ENCODE measurements at regions not wholly inside any gene's neighbourhood (a gene's known extent, or its start where the extent isn't known, plus 50 kb on each side); places are given as distances from the start of the nearest gene placed in this dataset.
A peak's percentile ranks its signal among the peaks of the same experiment; 100 is the strongest.

- TF ChIP-seq THAP9 (CRISPR knock-in tag; IDR thresholded peaks at IDR 0.05; ENCODE audit: borderline replicate concordance): no peak
- TF ChIP-seq THYN1 (CRISPR knock-in tag; IDR thresholded peaks at IDR 0.05; ENCODE audit: borderline replicate concordance, low read depth): no peak
- TF ChIP-seq ZNF292 (CRISPR knock-in tag; IDR thresholded peaks at IDR 0.05; ENCODE audit: borderline replicate concordance, low read depth): peak; percentile 35; the same call in 1 of the 2 replicates
- TF ChIP-seq EP300 (IDR thresholded peaks at IDR 0.05; ENCODE audit: low read depth in 2 of 2, low read length in 2 of 2): 0 out of 4 replicates have a peak, but pooled peaks of 1 of the 2 experiments have one; percentile 17
- no peak for TF ChIP-seq EP300 (CRISPR knock-in tag; IDR thresholded peaks at IDR 0.05; ENCODE audit: borderline replicate concordance)
- no peak for TF ChIP-seq PATZ1 (CRISPR knock-in tag; IDR thresholded peaks at IDR 0.05)
- TF ChIP-seq CEBPB (IDR thresholded peaks at IDR 0.05; ENCODE audit: borderline replicate concordance, low read depth, low read length): peak; percentile 45; the same call in 1 of the 2 replicates
- TF ChIP-seq ATAD3A (CRISPR knock-in tag; IDR thresholded peaks at IDR 0.05): no peak
- TF ChIP-seq POGK (CRISPR knock-in tag; conservative IDR thresholded peaks at IDR 0.05): no peak
- TF ChIP-seq PCBP2 (optimal IDR thresholded peaks at IDR 0.05; ENCODE audit: low read depth, low read length, poor library complexity, severe bottlenecking): no peak
- TF ChIP-seq YEATS4 (CRISPR knock-in tag; IDR thresholded peaks at IDR 0.05; ENCODE audit: borderline replicate concordance): no peak
- 0 out of 2 replicates have a peak, but pooled peaks have one; percentile 4 for TF ChIP-seq CREM (IDR thresholded peaks at IDR 0.05)
- TF ChIP-seq CREM (CRISPR knock-in tag; IDR thresholded peaks at IDR 0.05): no peak
- TF ChIP-seq, protein P1, sequence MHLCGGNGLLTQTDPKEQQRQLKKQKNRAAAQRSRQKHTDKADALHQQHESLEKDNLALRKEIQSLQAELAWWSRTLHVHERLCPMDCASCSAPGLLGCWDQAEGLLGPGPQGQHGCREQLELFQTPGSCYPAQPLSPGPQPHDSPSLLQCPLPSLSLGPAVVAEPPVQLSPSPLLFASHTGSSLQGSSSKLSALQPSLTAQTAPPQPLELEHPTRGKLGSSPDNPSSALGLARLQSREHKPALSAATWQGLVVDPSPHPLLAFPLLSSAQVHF (CRISPR knock-in tag; IDR thresholded peaks at IDR 0.05): no peak
- TF ChIP-seq TGIF2 (CRISPR knock-in tag; IDR thresholded peaks at IDR 0.05): no peak
- TF ChIP-seq PTBP1 (IDR thresholded peaks at IDR 0.05; ENCODE audit: low read depth, low read length, poor library complexity, severe bottlenecking): no peak
Measured at GRCh38 chr15:39427705-39428104, 153.2 kb upstream of the THBS1 start (continued).
